HK-2 (cell line): ENCODE measurements at regions not wholly inside any gene's neighbourhood (a gene's known extent, or its start where the extent isn't known, plus 50 kb on each side); places are given as distances from the start of the nearest gene placed in this dataset.

Experiments
- DNase-seq: peaks from one replicate; pipeline ENCODE4 v3.0.0-alpha.2; 2018; ENCODE audit not compliant: unreplicated experiment

- no peak for DNase-seq
Measured at GRCh38 chr5:145506185-145506850, 328.8 kb downstream of the PRELID2 start.

GRCh38 chr5:145502906-145503305 is 332.2 kb downstream of the PRELID2 start:
- DNase-seq = no peak

DNA sequence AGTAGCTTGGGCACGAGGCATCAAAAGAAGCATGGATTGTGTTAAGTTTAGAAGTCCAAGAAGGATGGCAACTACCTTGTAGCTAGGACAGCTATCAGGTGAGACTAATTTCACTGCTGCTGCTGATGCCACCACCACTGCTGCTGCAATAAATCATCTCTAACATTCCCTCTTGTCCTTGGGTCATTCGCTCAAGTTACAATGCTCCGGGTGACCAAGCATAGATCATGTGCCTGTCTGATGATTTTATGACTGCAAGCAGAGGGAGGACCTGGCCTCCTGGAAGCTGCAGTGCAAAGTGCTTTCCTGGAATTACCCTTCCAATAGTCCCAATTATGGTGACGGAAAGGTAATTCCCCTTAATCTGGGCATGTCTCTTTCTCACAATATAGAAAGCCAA is 334.4 kb downstream of the PRELID2 start:
- no peak for DNase-seq

- no peak for DNase-seq
Measured at GRCh38 chr5:145499483-145499882, 335.7 kb downstream of the PRELID2 start.

DNA sequence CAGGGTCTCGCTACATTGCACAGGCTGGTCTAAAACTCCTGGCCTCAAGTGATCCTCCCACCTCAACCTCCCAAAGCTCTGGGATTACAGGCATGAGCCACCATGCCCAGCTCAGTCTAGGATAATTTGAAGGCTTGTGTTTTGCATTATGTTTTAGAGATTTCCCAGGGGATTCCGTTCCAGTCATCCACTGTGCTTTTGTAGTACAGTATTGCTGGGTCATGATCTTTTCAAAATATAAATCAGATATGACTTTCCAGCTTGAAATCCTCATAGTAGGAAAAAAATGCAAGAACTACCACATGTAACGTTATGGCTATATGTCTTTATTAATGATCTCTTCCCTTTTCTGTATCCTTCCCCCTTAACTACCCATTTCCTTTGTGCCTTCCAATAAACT is 338.1 kb downstream of the PRELID2 start:
- DNase-seq = no peak

GRCh38 chr5:145495741-145496140 is 339.4 kb downstream of the PRELID2 start:
- DNase-seq = no peak

GRCh38 chr5:145495196-145495595 is 339.9 kb downstream of the PRELID2 start:
- no peak for DNase-seq

DNA sequence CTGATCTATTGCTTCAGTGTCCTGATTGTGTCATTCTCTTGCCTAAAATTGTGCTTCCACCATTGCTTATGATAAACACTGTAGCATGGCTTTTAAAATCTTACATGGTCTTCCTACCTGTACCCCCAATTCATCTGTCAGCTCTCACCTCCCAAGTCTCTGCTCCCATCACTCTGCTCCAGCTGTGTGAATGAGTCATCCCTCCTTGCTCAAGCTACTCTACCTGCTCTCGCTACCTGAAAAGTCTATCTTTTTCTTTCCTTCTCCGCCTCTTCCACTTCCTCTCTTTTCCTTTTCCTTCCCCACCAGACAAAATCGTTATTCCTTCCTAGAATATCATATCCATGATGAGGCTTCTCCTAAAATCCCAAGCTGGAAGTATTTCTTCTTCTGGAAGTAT is 341.7 kb downstream of the PRELID2 start:
- DNase-seq = no peak

- DNase-seq = no peak
Measured at GRCh38 chr5:145489516-145489915, 345.6 kb downstream of the PRELID2 start.

DNA sequence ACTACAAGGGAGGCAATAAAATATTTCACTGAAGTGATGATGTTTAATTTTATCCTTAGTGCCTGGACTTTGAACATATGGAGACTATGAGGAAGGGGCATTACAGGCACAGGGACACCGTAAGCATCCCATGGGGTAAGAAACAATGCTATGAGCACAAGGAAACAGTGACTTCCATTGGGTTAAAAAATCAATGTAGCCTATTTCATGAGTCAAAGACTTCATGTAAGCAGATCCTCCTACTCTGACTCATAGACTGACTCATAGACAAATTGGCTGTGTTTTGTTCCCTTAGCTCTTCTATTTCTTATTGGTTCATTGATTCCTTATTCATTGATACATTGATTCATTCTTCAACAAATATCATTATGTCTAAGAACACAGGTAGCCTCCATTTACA is 351.0 kb downstream of the PRELID2 start:
- DNase-seq = no peak

DNA sequence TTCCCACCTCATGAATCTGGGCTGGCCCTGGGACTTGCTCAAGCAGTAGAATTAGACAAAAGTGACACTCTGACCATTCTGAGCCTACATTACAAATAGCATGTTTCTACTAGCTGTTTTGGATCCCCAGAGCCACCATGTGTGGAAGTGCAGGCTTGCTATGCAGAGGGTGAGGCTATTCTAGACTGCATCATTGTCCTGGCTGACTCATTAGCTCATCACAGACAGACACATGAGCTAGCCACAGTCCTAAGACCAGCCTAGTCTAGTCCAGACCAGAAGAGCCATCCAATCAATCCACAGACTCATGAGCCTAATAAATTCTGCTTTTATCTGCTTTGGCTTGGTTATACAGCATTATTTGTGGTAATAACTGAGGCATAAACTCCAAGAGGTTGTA is 351.9 kb downstream of the PRELID2 start:
- no peak for DNase-seq

DNA sequence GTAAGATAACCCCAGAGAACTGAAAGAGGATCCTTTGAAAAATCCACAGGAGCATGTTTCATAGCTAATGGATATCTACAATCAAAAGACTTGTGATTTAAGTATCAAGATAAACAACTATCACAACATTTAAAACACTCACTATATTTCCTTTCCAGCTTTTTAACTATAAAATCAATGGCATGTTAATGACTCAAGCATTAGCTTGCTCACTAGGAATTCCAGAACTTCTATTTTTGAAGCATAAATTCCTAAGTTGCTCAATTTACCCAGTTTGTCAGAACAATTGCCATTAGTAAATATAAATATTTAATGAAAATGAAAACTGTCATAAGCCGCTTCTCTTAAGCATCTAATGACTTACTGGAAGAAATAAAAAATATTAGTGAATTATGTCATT is 355.3 kb downstream of the PRELID2 start:
- DNase-seq = no peak

GRCh38 chr5:145479271-145479670 is 355.9 kb downstream of the PRELID2 start:
- no peak for DNase-seq

DNA sequence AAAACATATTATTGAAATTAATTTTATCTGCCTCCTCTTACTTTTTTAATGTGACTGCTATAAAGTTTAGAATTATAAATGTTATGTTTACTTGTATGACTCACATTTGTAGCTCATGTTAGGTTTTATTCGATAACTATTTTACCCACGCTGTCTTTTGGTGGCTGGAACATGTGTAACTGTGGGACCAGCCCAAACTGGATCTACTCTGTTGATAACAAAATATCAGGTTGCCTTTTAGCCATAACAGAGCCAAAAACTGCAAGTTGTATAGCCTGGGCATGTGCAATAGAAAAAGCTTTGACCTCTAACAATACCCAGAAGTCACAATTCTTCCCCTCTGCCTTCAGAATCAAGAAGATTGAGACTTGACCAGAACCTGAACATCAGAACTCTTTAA is 356.5 kb downstream of the PRELID2 start:
- DNase-seq = no peak

DNA sequence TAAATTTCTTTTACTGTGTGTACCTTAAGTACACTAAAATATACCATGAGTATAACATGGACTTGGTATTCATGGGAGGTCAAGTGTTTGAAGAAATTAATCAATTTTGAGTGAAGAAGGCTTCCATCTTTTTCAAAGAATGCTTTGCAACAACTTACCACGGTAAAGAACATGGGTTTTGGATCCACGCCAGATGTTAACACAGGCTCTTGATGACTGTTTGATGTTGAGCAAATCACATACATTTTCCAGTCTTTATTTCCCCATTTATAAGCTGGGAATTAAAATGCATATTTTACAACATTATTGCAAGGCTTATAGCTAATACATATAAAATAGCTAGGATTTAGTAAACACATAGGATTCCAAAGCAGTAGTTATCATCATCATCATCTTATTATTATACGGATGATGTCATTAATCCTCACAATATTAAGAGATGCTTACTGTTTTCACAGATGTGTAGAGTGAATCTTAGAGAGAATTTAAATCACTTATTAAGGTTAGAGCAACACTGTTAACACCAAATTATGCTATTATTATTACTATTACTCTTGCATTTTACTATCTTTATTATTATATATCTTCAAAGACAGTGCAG is 362.0 kb downstream of the PRELID2 start:
- DNase-seq = no peak

DNA sequence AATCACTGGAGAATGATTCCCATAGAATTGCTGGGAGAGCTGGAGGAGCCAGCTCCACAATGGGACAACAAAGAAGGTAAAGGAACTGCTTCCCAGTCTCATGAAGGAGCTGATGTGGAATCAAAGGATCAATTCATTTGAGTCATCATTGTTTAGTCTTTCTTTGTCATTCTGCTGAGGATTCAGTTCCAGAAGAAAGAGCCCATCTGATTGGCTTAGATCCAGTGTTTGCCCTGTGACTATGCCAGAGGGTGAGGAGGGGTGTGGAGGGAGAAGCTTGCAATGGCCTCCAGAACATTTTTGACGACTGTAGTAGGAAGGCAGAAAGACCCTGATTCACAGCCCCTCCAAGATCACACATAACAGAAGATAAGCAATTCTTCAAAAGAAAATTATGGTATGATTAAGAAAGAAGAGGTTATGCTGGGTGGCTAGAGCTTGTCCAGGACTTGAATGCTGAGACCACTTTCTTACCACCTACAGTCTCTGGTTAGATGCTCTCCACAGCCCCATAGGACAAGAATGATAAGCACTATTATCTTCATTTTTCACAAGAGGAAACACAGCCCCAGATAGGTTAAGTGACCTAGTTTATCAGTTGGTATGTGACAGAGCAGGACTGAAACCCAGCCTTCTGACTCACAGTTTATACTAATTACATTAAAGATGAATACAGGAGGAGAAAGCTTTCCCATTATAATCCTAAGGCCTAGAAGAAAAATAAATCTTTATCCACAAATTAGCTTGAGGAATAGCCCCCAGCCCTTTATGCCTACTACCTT is 363.1 kb downstream of the PRELID2 start:
- DNase-seq = no peak

- no peak for DNase-seq
Measured at GRCh38 chr5:145471026-145471425, 364.1 kb downstream of the PRELID2 start.

DNA sequence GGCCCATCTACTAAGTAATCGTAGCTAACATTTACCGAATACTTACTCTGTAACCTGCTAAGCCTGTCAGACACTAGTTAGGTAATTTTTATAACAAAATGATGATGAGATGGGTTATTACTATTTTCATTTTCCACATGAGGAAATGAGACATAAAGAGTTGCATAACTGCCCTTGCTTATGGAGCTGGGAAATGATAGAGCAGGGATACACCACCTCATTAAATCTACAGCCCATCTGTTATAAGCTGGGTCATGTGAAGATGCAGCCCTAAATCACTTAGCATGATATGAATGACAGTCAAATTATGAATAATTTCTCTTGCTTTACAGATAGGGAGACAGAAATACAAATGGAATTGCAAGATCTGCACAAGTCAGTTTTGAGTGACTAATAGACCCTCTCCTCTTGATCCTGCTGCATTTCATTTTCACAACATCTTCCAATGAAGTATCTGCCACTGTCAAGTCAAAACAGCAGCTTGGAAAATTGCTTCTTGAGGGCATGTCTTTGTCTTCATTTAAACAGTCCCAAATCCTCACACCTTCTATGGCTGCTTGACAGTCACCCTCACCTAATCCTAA is 364.7 kb downstream of the PRELID2 start:
- no peak for DNase-seq

GRCh38 chr5:145467446-145467845 is 367.7 kb downstream of the PRELID2 start:
- DNase-seq = no peak

DNA sequence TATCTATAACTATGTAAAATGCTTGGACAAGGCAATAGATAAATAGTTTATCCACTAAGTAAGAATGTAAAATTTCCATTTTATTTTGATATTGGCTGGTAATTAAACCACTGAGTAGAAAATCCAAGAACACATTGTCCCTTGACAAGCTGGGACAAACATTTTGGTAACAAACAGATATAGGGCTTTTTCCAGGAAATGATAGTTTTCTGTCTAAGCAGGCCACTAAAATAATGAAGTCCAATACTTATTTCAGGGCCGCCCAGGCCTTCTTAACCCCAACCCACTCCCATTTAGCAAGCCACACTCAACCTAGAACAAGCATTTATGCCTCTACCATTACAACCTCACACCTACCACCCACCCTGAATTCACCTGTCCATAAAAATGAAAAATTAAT is 368.6 kb downstream of the PRELID2 start:
- no peak for DNase-seq

DNA sequence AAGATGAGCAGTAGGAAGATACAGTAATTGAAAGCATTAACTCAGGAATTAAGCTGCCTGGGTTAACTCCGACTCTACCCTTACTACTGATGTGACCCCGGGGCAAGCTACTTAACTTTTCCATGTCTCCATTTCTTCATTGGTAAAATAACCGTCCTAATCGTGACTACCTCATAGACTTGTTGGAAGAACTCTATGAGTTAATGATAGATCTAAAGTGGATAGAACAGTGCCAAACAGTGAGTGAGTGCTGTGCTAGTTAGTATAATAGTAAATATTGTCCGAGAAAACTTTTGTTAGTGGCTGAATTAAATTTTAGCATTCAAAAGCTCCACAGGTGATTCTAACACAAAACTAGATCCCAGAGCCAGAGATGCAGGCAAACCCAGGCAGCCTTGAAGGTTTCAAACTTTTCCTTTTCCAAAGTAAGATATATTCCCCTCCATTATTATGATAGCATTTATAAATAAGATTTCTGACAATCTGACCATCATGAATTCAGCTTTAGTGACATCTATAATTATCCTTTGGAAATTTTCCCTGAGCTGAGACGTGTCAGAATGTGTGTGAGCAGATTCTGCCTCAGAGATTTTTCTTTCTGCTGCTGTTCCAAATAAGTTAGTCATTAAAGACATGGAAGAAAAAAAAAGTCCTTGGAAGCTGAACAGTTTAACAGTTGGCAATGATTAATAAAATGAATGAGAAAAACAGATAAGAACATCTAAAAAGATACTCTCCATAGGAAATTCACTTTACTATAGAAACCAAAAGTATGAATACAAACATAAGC is 369.5 kb downstream of the PRELID2 start:
- no peak for DNase-seq

- DNase-seq = no peak
Measured at GRCh38 chr5:145464171-145464570, 371.0 kb downstream of the PRELID2 start.
